T47D (cell line): ENCODE measurements at regions not wholly inside any gene's neighbourhood (a gene's known extent, or its start where the extent isn't known, plus 50 kb on each side); places are given as distances from the start of the nearest gene placed in this dataset.

Experiments
- DNase-seq, 2 experiments: peaks; one replicate each; pipeline versions ENCODE4 v3.0.0 to v3.0.0-alpha.2; 2011 to 2012; ENCODE audit warnings: low read depth in 1 of 2, low spot score in 1 of 2
- JUND ChIP-seq: IDR thresholded peaks from 2 replicates; pipeline ENCODE4 v1.6.1; 2012; ENCODE audit warnings: low read depth
- in situ Hi-C: cut with HindIII; loops from 2 replicates; pipeline ENCODE4 v1.10.0; 2016; ENCODE audit warnings: low sequenced_read_pairs, low pct_unique_long_range_greater_than_20kb

GRCh38 chr9:38289866-38290245 is 102.6 kb upstream of the ALDH1B1 start:
- DNase-seq: no peak
- no peak for TF ChIP-seq JUND
- in situ Hi-C loops: no loop called here

- in situ Hi-C loops: no loop called here
- TF ChIP-seq JUND: no peak
- DNase-seq: no peak
Observed at GRCh38 chr9:38289236-38289865, 103.2 kb upstream of the ALDH1B1 start.

GRCh38 chr9:38288502-38288901 is 104.0 kb upstream of the ALDH1B1 start:
- DNase-seq: no peak
- no peak for TF ChIP-seq JUND
- in situ Hi-C loops: no loop called here

GRCh38 chr9:38287420-38287985 is 105.0 kb upstream of the ALDH1B1 start:
- no peak for TF ChIP-seq JUND

GRCh38 chr9:38286766-38287165 is 105.7 kb upstream of the ALDH1B1 start:
- DNase-seq: no peak
- in situ Hi-C loops: no loop called here
- no peak for TF ChIP-seq JUND

More at GRCh38 chr9:38287420-38287985, 105.0 kb upstream of the ALDH1B1 start:
- DNase-seq: no peak
- in situ Hi-C loops: no loop called here

GRCh38 chr9:38286357-38286756 is 106.1 kb upstream of the ALDH1B1 start:
- no peak for TF ChIP-seq JUND
- DNase-seq: no peak
- in situ Hi-C loops: no loop called here

- no peak for DNase-seq
- no peak for TF ChIP-seq JUND
- in situ Hi-C loops: no loop called here
Observed at GRCh38 chr9:38285236-38285635, 107.3 kb upstream of the ALDH1B1 start.

- TF ChIP-seq JUND: no peak
- in situ Hi-C loops: no loop called here
- DNase-seq: no peak
Observed at GRCh38 chr9:38284588-38285051, 107.9 kb upstream of the ALDH1B1 start.

- in situ Hi-C loops: no loop called here
- no peak for DNase-seq
- TF ChIP-seq JUND: no peak
Observed at GRCh38 chr9:38284039-38284575, 108.4 kb upstream of the ALDH1B1 start.

- no peak for DNase-seq
- no peak for TF ChIP-seq JUND
- in situ Hi-C loops: no loop called here
Observed at GRCh38 chr9:38282756-38283155, 109.7 kb upstream of the ALDH1B1 start.

GRCh38 chr9:38281917-38282316 is 110.6 kb upstream of the ALDH1B1 start:
- TF ChIP-seq JUND: no peak
- in situ Hi-C loops: no loop called here

GRCh38 chr9:38281196-38281595 is 111.3 kb upstream of the ALDH1B1 start:
- no peak for DNase-seq
- no peak for TF ChIP-seq JUND
- in situ Hi-C loops: no loop called here

More at GRCh38 chr9:38281917-38282316, 110.6 kb upstream of the ALDH1B1 start:
- no peak for DNase-seq

- TF ChIP-seq JUND: no peak
- no peak for DNase-seq
- in situ Hi-C loops: no loop called here
Observed at GRCh38 chr9:38280251-38280800, 112.2 kb upstream of the ALDH1B1 start.
